Raji (cell line): ENCODE measurements at regions not wholly inside any gene's neighbourhood (a gene's known extent, or its start where the extent isn't known, plus 50 kb on each side); places are given as distances from the start of the nearest gene placed in this dataset.

Experiments
- POLR2A ChIP-seq: IDR thresholded peaks from 2 replicates; pipeline ENCODE4 v1.6.1; 2011; ENCODE audit warnings: low read depth, low read length, control low read depth; ENCODE audit not compliant: insufficient read depth

GRCh38 chr10:110430340-110431273, 67.1 kb upstream of the DUSP5 start:
- TF ChIP-seq POLR2A = no peak

GRCh38 chr10:110431659-110432058, 66.0 kb upstream of the DUSP5 start:
- TF ChIP-seq POLR2A = no peak

GRCh38 chr10:110432084-110432483, 65.6 kb upstream of the DUSP5 start:
- no peak for TF ChIP-seq POLR2A

GRCh38 chr10:110432814-110433565, 64.7 kb upstream of the DUSP5 start:
- TF ChIP-seq POLR2A = no peak

- TF ChIP-seq POLR2A = no peak
Observed at GRCh38 chr10:110433740-110434139, 64.0 kb upstream of the DUSP5 start.

GRCh38 chr10:110434489-110435096, 63.1 kb upstream of the DUSP5 start:
- no peak for TF ChIP-seq POLR2A

- no peak for TF ChIP-seq POLR2A
Observed at GRCh38 chr10:110436554-110437350, 61.0 kb upstream of the DUSP5 start.

- no peak for TF ChIP-seq POLR2A
Observed at GRCh38 chr10:110437351-110437605, 60.4 kb upstream of the DUSP5 start.

GRCh38 chr10:110437761-110438341, 59.9 kb upstream of the DUSP5 start:
- no peak for TF ChIP-seq POLR2A

- no peak for TF ChIP-seq POLR2A
Observed at GRCh38 chr10:110442746-110443145, 55.0 kb upstream of the DUSP5 start.

GRCh38 chr10:110443239-110444003, 54.3 kb upstream of the DUSP5 start:
- no peak for TF ChIP-seq POLR2A

GRCh38 chr10:110444004-110444337, 53.7 kb upstream of the DUSP5 start:
- TF ChIP-seq POLR2A = no peak

GRCh38 chr10:110445871-110446270, 51.8 kb upstream of the DUSP5 start:
- TF ChIP-seq POLR2A = no peak

GRCh38 chr10:110446277-110446676, 51.4 kb upstream of the DUSP5 start:
- no peak for TF ChIP-seq POLR2A
